Prostate gland (tissue), 2 donors: ENCODE measurements at regions not wholly inside any gene's neighbourhood (a gene's known extent, or its start where the extent isn't known, plus 50 kb on each side); places are given as distances from the start of the nearest gene placed in this dataset.

Experiments
- POLR2A ChIP-seq: fragments of 450-650 bp; IDR thresholded peaks from one replicate; pipeline ENCODE4 v1.6.1; 2016; ENCODE audit warnings: antibody characterized with exemption, mild to moderate bottlenecking
- TF ChIP-seq, protein P1 (sequence below), 4 experiments: fragments of 200-600 bp in 2 of 4; fragments of 450-650 bp in 2 of 4; sonication (generic) in 2 of 4; IDR thresholded peaks; 1 replicate in 3 of 4; 2 replicates in 1 of 4; pipeline ENCODE4 v1.5.1; 2016 to 2019; ENCODE audit warnings: antibody characterized with exemption in 4 of 4, mild to moderate bottlenecking in 2 of 4, moderate library complexity in 2 of 4

DNA sequence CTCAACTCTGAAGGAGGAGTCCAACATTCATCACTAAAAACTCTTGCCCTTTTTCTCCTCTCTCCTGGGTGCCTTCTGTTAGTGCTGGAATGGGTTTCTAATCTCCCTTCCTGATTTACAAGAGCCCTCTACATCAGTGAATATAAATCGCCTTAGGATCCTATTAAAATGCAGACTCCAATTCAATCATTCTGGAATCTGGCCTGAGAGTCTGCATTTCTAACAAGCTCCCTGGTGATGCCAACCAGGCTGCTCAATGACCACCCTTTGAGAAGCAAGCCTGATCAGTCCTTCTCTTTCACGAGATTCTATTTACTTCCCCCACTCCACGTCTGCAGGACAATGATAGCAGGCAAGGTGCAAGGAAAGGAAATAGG lies 72.8 kb upstream of the E2F3 start:
- TF ChIP-seq, protein P1, sequence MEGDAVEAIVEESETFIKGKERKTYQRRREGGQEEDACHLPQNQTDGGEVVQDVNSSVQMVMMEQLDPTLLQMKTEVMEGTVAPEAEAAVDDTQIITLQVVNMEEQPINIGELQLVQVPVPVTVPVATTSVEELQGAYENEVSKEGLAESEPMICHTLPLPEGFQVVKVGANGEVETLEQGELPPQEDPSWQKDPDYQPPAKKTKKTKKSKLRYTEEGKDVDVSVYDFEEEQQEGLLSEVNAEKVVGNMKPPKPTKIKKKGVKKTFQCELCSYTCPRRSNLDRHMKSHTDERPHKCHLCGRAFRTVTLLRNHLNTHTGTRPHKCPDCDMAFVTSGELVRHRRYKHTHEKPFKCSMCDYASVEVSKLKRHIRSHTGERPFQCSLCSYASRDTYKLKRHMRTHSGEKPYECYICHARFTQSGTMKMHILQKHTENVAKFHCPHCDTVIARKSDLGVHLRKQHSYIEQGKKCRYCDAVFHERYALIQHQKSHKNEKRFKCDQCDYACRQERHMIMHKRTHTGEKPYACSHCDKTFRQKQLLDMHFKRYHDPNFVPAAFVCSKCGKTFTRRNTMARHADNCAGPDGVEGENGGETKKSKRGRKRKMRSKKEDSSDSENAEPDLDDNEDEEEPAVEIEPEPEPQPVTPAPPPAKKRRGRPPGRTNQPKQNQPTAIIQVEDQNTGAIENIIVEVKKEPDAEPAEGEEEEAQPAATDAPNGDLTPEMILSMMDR (IDR thresholded peaks at IDR 0.05) = no peak
- TF ChIP-seq POLR2A = no peak
